ENCODE measurements at regions not wholly inside any gene's neighbourhood (a gene's known extent, or its start where the extent isn't known, plus 50 kb on each side); places are given as distances from the start of the nearest gene placed in this dataset.
"Not testable (repeated sequence)": the region's sequence is repeated elsewhere in the genome, so short reads cannot be mapped to it uniquely, and the experiment has no call there.

GRCh38 chr15:20294651-20295237 is 246.9 kb downstream of the GOLGA6L6 start:
- Histone ChIP-seq H3K36me3 (ENCODE audit: control insufficient read depth, insufficient read depth, low read length) (no peaks in the 10 kb centered on the region), H3K4me3 (ENCODE audit: low read depth, low read length) (no peak overlapping the region), H3K27me3 (ENCODE audit: control insufficient read depth, insufficient read depth, low read length) (no peaks in the 10 kb centered on the region)
- no peak for TF ChIP-seq CTCF (IDR thresholded peaks at IDR 0.05; ENCODE audit: insufficient read depth, low read length, poor library complexity, severe bottlenecking)
- no peak for DNase-seq (ENCODE audit: low read depth)

GRCh38 chr15:20292422-20293005 is 249.1 kb downstream of the GOLGA6L6 start:
- DNase-seq (ENCODE audit: low read depth); H3K4me3 ChIP-seq (ENCODE audit: low read depth, low read length); H3K27me3 ChIP-seq (ENCODE audit: control insufficient read depth, insufficient read depth, low read length); H3K36me3 ChIP-seq (ENCODE audit: control insufficient read depth, insufficient read depth, low read length): not testable (repeated sequence)

- H3K4me3 ChIP-seq (ENCODE audit: low read depth, low read length); DNase-seq (ENCODE audit: low read depth); H3K27me3 ChIP-seq (ENCODE audit: control insufficient read depth, insufficient read depth, low read length); H3K36me3 ChIP-seq (ENCODE audit: control insufficient read depth, insufficient read depth, low read length): not testable (repeated sequence)
Observed at GRCh38 chr15:20291616-20292015, 250.0 kb downstream of the GOLGA6L6 start.

DNA sequence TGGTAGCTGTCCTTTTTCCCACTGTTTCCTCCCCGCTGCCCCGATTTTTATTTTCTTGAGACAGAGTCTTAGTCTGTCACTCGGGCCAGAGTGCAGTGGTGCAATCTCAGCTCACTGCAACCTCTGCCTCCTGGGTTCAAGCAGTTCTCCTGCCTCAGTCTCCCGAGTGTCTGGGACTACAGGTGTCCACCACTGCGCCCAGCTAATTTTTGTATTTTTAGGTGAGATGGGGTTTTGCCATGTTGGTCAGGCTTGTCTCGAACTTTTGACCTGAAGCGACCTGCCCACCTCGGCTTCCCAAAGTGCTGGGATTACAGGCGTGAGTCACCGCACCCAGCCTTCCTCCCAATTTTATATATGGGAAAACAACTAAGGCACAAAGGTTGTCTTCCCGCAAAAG is 251.0 kb downstream of the GOLGA6L6 start:
- H3K4me3 ChIP-seq (ENCODE audit: low read depth, low read length); H3K36me3 ChIP-seq (ENCODE audit: control insufficient read depth, insufficient read depth, low read length); H3K27me3 ChIP-seq (ENCODE audit: control insufficient read depth, insufficient read depth, low read length); DNase-seq (ENCODE audit: low read depth): not testable (repeated sequence)

DNA sequence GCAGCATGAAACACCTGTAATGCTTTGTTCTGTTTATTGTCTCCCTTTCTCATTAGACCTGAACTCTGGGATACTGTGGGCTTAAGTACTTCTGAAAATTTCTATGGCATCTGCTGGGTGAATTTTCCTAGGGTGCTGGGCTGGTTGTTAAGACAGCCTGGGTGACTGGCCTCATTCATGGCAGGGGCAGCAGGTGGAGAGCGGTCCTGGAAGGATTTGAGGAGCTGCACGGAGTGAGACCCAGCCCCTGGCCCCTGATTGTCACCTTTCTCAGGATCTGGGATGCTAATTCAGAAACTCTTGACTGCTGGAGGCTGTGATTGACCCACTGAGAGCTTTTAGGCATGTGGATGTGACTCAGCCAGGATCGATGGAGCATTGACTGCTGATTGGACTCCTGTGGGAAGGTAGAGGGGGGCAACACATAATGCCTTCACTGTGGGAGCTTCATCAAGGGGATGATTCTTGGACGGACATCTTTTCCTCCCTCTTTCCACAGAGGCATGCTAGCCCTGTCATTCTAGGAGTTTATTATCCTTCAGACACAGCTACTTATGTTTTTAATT is 252.0 kb downstream of the GOLGA6L6 start:
- DNase-seq (ENCODE audit: low read depth); H3K36me3 ChIP-seq (ENCODE audit: control insufficient read depth, insufficient read depth, low read length); H3K4me3 ChIP-seq (ENCODE audit: low read depth, low read length); H3K27me3 ChIP-seq (ENCODE audit: control insufficient read depth, insufficient read depth, low read length): not testable (repeated sequence)

DNA sequence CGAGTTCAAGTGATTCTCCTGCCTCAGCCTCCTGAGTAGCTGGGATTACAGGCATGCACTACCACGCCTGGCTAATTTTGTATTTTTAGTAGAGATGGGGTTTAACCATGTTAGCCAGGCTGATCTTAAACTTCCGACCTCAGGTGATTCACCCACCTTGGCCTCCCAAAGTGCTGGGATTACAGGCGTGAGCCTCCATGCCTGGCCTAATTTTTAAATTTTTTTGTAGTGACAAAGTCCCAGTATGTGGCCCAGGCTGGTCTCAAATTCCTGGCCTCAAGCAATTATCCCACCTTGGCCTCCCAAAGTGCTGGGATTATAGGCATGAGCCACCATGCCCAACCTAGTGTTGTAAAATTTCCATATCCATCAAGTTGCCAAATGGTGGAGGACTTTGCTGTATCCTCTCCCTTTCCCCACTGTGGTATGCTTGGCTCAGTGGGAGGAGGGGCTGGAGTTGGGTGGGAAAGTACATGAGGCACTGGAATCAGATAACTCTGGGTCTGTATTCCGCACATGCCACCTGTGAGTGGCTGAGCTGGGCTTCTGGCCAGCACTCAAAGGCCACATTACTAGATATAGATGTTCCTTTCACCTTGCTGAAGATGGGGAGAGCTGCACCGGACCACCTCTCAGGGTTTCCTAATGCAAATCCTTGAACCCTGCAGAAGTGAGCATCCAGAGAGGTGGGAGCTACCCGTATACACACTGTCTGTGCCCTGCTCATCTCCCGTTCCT is 252.6 kb downstream of the GOLGA6L6 start:
- not testable (repeated sequence) for H3K36me3 ChIP-seq (ENCODE audit: control insufficient read depth, insufficient read depth, low read length); H3K27me3 ChIP-seq (ENCODE audit: control insufficient read depth, insufficient read depth, low read length); H3K4me3 ChIP-seq (ENCODE audit: low read depth, low read length); DNase-seq (ENCODE audit: low read depth)

DNA sequence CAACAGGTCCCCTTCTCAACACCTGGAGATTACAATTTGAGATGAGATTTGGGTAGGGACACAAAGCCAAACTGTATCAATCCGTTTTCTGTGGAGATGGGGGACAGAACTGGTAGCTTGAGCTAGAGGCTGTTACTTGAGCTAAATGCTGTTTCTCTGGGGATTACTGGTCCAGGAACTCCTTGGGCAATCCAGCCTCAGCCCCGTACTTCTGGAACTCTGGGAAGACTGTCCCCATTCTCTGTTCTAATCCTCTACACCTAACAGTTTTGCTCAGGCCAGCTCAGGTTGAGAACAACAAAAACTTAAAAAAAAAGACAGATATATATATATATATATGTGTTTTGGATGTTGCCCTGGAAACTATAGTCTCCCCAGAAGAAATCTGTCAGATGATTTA is 255.0 kb downstream of the GOLGA6L6 start:
- not testable (repeated sequence) for H3K4me3 ChIP-seq (ENCODE audit: low read depth, low read length); DNase-seq (ENCODE audit: low read depth); H3K27me3 ChIP-seq (ENCODE audit: control insufficient read depth, insufficient read depth, low read length); H3K36me3 ChIP-seq (ENCODE audit: control insufficient read depth, insufficient read depth, low read length)

DNA sequence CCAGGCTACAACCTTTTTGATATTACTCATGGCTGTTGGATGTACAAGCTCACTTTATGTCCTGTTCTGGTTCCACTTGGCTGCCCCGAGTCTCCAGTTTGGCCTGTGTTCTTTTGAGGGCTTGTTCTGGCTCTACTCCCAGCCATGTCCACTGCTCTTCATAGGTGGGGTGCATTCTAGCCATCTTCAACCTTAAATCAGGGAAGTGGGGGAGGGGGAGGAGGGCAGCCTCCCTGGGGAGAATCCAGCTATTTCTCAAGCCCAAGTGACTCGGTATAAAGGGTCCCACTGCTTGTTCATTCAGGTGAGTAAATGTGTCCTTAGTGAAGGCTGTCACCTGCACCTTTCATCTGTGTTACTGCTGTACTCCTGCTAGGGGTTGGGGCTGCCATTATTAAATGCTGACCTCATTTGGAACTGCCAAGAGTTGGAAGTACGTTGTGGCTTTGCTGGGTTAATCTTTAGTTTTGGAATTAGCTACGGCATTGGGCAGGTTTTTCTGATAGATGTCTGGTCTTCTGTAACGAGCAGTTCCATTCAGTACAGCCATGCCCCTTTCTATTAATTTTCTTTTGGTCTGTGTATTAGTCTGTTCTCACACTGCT is 255.8 kb downstream of the GOLGA6L6 start:
- not testable (repeated sequence) for DNase-seq (ENCODE audit: low read depth); H3K36me3 ChIP-seq (ENCODE audit: control insufficient read depth, insufficient read depth, low read length); H3K4me3 ChIP-seq (ENCODE audit: low read depth, low read length); H3K27me3 ChIP-seq (ENCODE audit: control insufficient read depth, insufficient read depth, low read length)

DNA sequence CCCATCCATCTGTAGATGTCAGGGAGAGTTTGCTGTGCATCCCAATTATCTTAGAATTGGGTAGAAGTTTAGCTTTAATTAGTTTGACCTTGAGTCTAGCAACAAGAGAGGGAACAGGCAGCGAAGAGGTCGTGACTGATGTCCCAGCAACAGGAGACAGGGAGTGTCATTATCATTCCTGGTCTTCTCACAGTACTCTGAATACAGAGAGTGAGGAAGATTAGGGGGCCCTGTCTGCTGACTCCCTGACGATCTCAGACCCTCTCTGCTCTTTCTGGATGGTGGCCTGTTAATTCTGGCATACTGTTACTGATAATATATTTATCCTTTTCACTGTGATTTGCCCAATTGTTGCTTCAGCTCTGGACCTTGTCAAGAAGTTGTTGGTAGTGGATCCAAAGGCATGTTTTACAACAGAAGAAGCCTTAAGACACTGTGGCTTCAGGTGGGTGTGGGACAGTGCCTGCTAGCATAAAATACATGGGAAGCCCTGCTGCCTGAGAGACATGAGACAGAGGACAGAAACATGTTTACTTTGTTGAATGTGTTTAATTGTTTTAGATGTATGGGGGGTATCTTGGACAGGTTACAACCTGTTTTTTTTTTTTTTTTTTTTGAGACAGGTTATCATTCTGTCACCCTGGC is 256.6 kb downstream of the GOLGA6L6 start:
- H3K36me3 ChIP-seq (ENCODE audit: control insufficient read depth, insufficient read depth, low read length); H3K27me3 ChIP-seq (ENCODE audit: control insufficient read depth, insufficient read depth, low read length); H3K4me3 ChIP-seq (ENCODE audit: low read depth, low read length); DNase-seq (ENCODE audit: low read depth): not testable (repeated sequence)

DNA sequence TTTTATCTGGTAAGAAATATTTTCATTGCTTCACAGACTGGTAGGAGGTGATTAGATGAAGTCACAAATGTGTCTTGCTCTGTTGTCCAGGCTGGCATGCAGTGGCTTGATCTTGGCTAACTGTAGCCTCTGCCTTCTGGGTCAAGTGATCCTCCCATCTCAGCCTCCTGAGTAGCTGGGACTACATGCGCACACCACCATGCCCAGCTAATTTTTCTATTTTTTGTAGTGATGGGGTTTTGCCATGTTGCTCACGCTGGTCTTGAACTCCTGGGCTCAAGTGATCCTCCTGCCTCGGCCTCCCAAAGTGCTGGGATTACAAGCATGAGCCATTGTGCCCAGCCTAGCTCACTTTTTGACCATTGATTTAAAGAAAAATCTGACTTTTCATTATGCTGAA is 257.9 kb downstream of the GOLGA6L6 start:
- not testable (repeated sequence) for H3K36me3 ChIP-seq (ENCODE audit: control insufficient read depth, insufficient read depth, low read length); DNase-seq (ENCODE audit: low read depth); H3K4me3 ChIP-seq (ENCODE audit: low read depth, low read length); H3K27me3 ChIP-seq (ENCODE audit: control insufficient read depth, insufficient read depth, low read length)

DNA sequence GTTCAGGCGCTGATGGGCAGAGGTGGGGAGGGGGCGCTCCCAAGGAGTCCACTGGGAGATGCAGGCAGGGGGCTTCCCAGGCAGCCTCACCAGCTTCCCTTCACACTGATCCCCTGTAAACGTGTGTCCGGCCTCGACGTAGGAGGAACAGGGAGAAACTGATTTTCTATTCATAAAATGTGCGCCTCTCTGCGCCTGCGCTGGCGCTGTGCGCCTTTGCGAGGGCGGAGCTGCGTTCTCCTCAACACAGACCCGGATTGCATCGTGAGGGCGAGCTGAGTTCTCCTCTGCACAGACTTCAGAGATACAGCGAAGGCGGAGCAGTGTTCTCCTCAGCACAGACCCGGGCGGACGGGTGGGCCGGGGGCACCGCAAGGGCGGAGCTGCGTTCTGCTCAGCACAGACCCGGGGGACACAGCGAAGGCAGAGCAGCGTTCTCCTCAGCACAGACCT is 259.1 kb downstream of the GOLGA6L6 start:
- DNase-seq (ENCODE audit: low read depth) = not testable (repeated sequence)

DNA sequence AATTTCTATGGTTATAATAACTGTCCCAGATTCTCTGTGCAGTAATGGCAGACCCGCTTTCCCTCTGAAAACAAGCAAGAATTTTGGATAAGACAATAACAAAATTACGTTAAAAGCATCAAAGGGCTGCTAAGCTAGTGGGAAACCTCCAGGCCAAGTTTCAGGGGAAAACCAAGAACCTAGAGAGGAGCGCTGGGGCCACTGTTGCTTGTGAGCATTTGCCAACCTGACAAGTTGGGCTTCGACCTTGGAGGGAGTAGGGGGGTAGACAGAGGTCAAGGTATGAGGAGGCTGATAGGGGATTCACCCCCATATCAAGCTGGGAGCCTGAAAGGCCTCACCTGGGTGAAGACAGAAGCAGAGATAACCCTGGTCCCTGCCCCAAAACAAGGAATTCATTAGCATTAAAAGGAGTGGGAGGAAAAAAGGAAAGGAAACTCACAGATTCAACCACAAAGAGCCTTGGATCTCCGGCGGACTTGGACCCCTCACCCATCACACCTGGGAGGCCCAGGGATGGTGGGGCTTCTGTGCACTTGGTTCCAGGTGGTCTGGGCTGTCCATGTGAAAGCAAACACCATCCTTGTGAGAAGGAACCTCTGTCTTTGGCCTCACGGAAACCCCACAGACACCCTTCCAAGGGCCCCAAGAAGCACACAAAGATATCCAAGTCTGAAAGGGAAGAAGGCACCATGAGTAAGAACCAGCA is 259.9 kb downstream of the GOLGA6L6 start:
- H3K27me3 ChIP-seq (ENCODE audit: control insufficient read depth, insufficient read depth, low read length); DNase-seq (ENCODE audit: low read depth); H3K4me3 ChIP-seq (ENCODE audit: low read depth, low read length); H3K36me3 ChIP-seq (ENCODE audit: control insufficient read depth, insufficient read depth, low read length): not testable (repeated sequence)

More for the DNA sequence above, 259.1 kb downstream of the GOLGA6L6 start:
- not testable (repeated sequence) for H3K27me3 ChIP-seq (ENCODE audit: control insufficient read depth, insufficient read depth, low read length); H3K36me3 ChIP-seq (ENCODE audit: control insufficient read depth, insufficient read depth, low read length); H3K4me3 ChIP-seq (ENCODE audit: low read depth, low read length)
